ENCODE measurements at regions not wholly inside any gene's neighbourhood (a gene's known extent, or its start where the extent isn't known, plus 50 kb on each side); places are given as distances from the start of the nearest gene placed in this dataset.

GRCh38 chr14:97295108-97295710 is 498.0 kb downstream of the VRK1 start:
- TF ChIP-seq MEIS1 (CRISPR knock-in tag; IDR thresholded peaks at IDR 0.05; ENCODE audit: borderline replicate concordance) (no peak), CTCF (tag by site-specific recombination; IDR thresholded peaks at IDR 0.05) (no peak), ZBTB49 (tag by site-specific recombination; IDR thresholded peaks at IDR 0.05; ENCODE audit: low read depth) (no peak), ZNF239 (tag by site-specific recombination; IDR thresholded peaks at IDR 0.05) (no peak)
- TF ChIP-seq, protein P1, sequence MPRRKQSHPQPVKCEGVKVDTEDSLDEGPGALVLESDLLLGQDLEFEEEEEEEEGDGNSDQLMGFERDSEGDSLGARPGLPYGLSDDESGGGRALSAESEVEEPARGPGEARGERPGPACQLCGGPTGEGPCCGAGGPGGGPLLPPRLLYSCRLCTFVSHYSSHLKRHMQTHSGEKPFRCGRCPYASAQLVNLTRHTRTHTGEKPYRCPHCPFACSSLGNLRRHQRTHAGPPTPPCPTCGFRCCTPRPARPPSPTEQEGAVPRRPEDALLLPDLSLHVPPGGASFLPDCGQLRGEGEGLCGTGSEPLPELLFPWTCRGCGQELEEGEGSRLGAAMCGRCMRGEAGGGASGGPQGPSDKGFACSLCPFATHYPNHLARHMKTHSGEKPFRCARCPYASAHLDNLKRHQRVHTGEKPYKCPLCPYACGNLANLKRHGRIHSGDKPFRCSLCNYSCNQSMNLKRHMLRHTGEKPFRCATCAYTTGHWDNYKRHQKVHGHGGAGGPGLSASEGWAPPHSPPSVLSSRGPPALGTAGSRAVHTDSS (tag by site-specific recombination; IDR thresholded peaks at IDR 0.05), result no peak
